ENCODE measurements at regions not wholly inside any gene's neighbourhood (a gene's known extent, or its start where the extent isn't known, plus 50 kb on each side); places are given as distances from the start of the nearest gene placed in this dataset.

DNA sequence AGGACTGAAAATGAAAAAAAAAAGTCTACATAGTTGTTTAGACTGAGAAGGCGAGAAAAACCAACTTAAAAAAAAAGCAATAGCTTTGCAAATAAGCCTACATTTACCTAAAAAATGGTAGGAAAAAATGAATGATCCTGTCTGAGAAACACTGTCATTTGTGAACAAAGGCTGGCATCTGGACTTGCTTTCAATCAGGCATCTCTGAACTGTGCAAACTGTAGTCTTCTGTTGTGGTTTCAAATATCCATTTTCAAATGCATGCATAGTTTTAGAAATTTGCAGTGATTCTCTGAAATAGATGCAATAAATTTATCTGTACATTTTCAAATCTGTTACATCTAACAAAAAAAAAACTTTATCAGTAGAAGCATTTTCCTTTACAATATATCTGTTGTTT lies 106.1 kb upstream of the LUZP2 start:
- Histone ChIP-seq H3K27me3 (no peaks in the 10 kb centered on the region), H3K9me3 (no peaks in the 10 kb centered on the region), H3K27ac (no peak overlapping the region), H3K4me1 (no peaks in the 10 kb centered on the region), H3K4me3 (no peak overlapping the region), H3K36me3 (no peaks in the 10 kb centered on the region)
- intact Hi-C loops (cut with DNase I): no loop called here
- TF ChIP-seq POLR2A (IDR thresholded peaks at IDR 0.05): no peak
- TF ChIP-seq, protein P1, sequence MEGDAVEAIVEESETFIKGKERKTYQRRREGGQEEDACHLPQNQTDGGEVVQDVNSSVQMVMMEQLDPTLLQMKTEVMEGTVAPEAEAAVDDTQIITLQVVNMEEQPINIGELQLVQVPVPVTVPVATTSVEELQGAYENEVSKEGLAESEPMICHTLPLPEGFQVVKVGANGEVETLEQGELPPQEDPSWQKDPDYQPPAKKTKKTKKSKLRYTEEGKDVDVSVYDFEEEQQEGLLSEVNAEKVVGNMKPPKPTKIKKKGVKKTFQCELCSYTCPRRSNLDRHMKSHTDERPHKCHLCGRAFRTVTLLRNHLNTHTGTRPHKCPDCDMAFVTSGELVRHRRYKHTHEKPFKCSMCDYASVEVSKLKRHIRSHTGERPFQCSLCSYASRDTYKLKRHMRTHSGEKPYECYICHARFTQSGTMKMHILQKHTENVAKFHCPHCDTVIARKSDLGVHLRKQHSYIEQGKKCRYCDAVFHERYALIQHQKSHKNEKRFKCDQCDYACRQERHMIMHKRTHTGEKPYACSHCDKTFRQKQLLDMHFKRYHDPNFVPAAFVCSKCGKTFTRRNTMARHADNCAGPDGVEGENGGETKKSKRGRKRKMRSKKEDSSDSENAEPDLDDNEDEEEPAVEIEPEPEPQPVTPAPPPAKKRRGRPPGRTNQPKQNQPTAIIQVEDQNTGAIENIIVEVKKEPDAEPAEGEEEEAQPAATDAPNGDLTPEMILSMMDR (IDR thresholded peaks at IDR 0.05): no peak
- no peak for DNase-seq
- WGBS, 2 donors: 52 to 57% methylated on average over 1 of the region's 1 CpG

DNA sequence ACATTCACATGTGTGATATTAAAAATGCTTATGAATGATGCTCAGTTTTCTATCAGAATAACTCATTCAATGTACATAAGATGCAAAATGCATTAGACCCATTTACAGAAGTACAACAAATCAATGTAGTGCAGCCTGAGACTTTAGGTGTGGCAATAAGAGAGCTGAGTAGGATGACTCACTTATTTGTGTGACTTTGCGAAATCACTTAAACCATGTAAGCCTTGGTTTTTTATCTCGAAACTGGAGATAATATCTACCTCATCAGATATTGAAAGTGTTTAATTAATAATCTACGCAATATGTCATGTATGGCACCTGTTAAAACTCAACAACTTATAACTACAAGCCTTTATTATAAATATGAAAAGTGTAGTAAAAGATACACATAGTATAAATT lies 105.7 kb upstream of the LUZP2 start:
- Histone ChIP-seq H3K36me3 (no peaks in the 10 kb centered on the region), H3K27me3 (no peaks in the 10 kb centered on the region), H3K27ac (no peak overlapping the region), H3K4me1 (no peaks in the 10 kb centered on the region), H3K9me3 (no peaks in the 10 kb centered on the region), H3K4me3 (no peak overlapping the region)
- 46 to 58% methylated on average over 3 of the region's 3 CpGs for WGBS, 2 donors
- DNase-seq: no peak
- intact Hi-C loops (cut with DNase I): no loop called here
- TF ChIP-seq, protein P1 (IDR thresholded peaks at IDR 0.05): no peak
- no peak for TF ChIP-seq POLR2A (IDR thresholded peaks at IDR 0.05)

DNA sequence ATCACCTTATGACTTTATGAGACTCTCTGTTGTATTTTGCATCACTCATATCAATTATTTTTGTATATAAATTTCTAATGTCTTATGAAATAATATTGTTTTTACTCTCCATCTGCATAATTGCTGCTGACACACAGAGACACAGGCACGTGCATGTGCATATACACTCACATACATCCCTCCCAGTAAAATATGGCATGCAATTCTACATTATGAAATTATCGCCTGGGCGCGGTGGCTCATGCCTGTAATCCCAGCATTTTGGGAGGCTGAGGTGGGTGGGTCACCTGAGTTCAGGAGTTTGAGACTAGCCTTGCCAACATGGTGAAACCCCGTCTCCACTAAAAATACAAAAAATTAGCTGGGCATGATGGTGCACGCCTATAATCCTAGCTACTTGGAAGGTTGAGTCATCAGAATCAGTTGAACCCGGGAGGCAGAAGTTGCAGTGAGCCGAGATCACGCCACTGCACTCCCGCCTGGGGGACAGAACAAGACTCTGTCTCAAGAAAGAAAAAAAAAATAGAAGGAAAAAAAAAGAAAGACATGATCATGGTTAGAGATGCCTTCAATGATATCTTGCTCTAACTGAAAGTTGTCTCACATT lies 96.7 kb upstream of the LUZP2 start:
- intact Hi-C loops (cut with DNase I): no loop called here
- no peak for DNase-seq
- WGBS, 2 donors: 47 to 61% methylated on average over 10 of the region's 10 CpGs
- Histone ChIP-seq H3K36me3 (no peaks in the 10 kb centered on the region), H3K4me1 (no peaks in the 10 kb centered on the region), H3K9me3 (no peaks in the 10 kb centered on the region), H3K27ac (no peak overlapping the region), H3K27me3 (no peaks in the 10 kb centered on the region), H3K4me3 (no peak overlapping the region)
- TF ChIP-seq POLR2A (IDR thresholded peaks at IDR 0.05): no peak

DNA sequence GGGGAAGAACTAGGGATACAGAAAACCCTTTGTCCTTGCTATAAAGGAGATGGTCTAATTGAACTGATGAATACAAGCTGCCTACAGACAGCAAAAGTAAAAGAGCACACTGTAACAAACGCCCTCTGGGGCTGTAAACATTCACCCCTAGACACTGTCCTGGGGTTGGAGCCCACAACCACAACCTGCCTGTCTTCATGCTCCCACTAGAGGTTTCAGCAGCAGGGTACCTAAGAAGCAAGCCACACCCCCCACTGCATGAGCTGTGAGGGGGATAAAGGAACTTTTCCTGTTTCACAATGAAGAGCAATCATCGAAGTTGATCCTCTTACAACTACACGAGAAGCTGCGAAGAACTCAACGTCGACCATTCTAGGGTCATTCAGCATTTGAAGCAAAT lies 90.5 kb upstream of the LUZP2 start:
- H3K4me1 ChIP-seq: no peaks in the 10 kb centered on the region
- WGBS, 2 donors: 64 to 74% methylated on average over 6 of the region's 6 CpGs
- H3K36me3 ChIP-seq: no peaks in the 10 kb centered on the region
- H3K27ac ChIP-seq: no peak overlapping the region
- TF ChIP-seq, protein P1 (IDR thresholded peaks at IDR 0.05): no peak
- no peak for TF ChIP-seq POLR2A (IDR thresholded peaks at IDR 0.05)
- intact Hi-C loops (cut with DNase I): no loop called here
- no peak for DNase-seq
- H3K27me3 ChIP-seq: no peaks in the 10 kb centered on the region
- H3K4me3 ChIP-seq: no peak overlapping the region
- no peaks in the 10 kb centered on the region for H3K9me3 ChIP-seq

DNA sequence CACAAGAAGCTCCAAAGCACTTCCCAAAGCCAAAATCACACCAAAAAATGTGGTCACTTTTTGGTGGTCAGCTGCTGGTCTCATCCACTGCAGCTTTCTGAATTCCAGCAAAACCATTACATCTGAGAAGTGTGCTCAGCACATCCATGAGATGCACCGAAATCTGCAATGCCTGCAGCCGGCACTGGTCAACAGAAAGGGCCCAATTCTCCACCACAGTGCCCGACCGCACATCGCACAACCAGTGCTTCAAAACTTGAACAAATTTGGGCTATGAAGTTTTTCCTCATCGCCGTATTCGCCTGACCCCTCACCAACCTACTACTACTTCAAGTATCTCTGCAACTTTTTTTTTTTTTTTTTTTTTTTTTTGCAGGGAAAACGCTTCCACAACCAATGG lies 89.9 kb upstream of the LUZP2 start:
- TF ChIP-seq, protein P1 (IDR thresholded peaks at IDR 0.05): no peak
- TF ChIP-seq POLR2A (IDR thresholded peaks at IDR 0.05): no peak
- no peak overlapping the region for H3K4me3 ChIP-seq
- no peaks in the 10 kb centered on the region for H3K27me3 ChIP-seq
- H3K27ac ChIP-seq: no peak overlapping the region
- intact Hi-C loops (cut with DNase I): no loop called here
- WGBS, 2 donors: 88 to 93% methylated on average over 9 of the region's 9 CpGs
- no peaks in the 10 kb centered on the region for H3K4me1 ChIP-seq
- no peak for DNase-seq
- no peaks in the 10 kb centered on the region for H3K9me3 ChIP-seq
- no peaks in the 10 kb centered on the region for H3K36me3 ChIP-seq

DNA sequence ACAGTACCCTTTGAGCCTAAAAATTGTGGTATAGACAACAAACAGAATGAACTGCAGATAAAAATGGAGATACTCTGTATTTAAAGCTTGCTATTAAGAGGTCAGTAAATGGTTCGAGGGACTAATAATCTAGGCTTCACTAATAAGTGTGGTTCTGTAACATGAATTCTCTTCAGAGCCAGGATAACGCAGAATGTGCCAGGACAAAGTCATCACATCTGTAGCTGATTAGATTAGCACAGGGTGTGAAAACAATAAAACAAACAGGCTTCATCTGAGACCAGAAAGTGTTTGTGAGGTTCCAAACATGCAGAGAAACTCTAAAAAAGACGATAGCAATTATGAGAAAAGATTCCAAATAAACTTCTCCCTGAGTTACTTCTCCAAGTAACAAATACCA lies 89.1 kb upstream of the LUZP2 start:
- no peaks in the 10 kb centered on the region for H3K9me3 ChIP-seq
- DNase-seq: no peak
- H3K27me3 ChIP-seq: no peaks in the 10 kb centered on the region
- H3K36me3 ChIP-seq: no peaks in the 10 kb centered on the region
- H3K4me1 ChIP-seq: no peaks in the 10 kb centered on the region
- intact Hi-C loops (cut with DNase I): no loop called here
- H3K4me3 ChIP-seq: no peak overlapping the region
- H3K27ac ChIP-seq: no peak overlapping the region
- WGBS, 2 donors: 62 to 67% methylated on average over 3 of the region's 3 CpGs
- TF ChIP-seq POLR2A (IDR thresholded peaks at IDR 0.05): no peak
- TF ChIP-seq, protein P1 (IDR thresholded peaks at IDR 0.05): no peak

Measured in esophagus squamous epithelium (tissue), 5 donors.